ENCODE measurements at regions not wholly inside any gene's neighbourhood (a gene's known extent, or its start where the extent isn't known, plus 50 kb on each side); places are given as distances from the start of the nearest gene placed in this dataset.

- H3F3A ChIP-seq (ENCODE audit: control insufficient read depth, insufficient read depth) = no peaks in the 10 kb centered on the region
- TF ChIP-seq EZH2phosphoT487 (IDR thresholded peaks at IDR 0.05; ENCODE audit: borderline replicate concordance, low read length) = no peak
- TF ChIP-seq, protein P1, sequence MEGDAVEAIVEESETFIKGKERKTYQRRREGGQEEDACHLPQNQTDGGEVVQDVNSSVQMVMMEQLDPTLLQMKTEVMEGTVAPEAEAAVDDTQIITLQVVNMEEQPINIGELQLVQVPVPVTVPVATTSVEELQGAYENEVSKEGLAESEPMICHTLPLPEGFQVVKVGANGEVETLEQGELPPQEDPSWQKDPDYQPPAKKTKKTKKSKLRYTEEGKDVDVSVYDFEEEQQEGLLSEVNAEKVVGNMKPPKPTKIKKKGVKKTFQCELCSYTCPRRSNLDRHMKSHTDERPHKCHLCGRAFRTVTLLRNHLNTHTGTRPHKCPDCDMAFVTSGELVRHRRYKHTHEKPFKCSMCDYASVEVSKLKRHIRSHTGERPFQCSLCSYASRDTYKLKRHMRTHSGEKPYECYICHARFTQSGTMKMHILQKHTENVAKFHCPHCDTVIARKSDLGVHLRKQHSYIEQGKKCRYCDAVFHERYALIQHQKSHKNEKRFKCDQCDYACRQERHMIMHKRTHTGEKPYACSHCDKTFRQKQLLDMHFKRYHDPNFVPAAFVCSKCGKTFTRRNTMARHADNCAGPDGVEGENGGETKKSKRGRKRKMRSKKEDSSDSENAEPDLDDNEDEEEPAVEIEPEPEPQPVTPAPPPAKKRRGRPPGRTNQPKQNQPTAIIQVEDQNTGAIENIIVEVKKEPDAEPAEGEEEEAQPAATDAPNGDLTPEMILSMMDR (IDR thresholded peaks at IDR 0.05; ENCODE audit: low read depth, low read length, poor library complexity, severe bottlenecking) = no peak
- H4K20me1 ChIP-seq (ENCODE audit: control insufficient read depth, insufficient read depth, low read depth, low read length) = no peaks in the 10 kb centered on the region
- H3K27me3 ChIP-seq (ENCODE audit: control insufficient read depth, low read length) = no peaks in the 10 kb centered on the region
- no peaks in the 10 kb centered on the region for H3K9me3 ChIP-seq (ENCODE audit: control insufficient read depth, insufficient read depth, low read length)
- H3K79me2 ChIP-seq (ENCODE audit: control insufficient read depth, low read length) = no peaks in the 10 kb centered on the region
- H3K4me1 ChIP-seq (ENCODE audit: control insufficient read depth, low read length) = peaks cover 6% of the 10 kb centered on the region; the same call in 1 of the 2 replicates
- no peaks in the 10 kb centered on the region for H3K36me3 ChIP-seq (ENCODE audit: control insufficient read depth, low read length)
- no peak overlapping the region for H3K27ac ChIP-seq (ENCODE audit: low read depth, low read length)
- no peak overlapping the region for H3K4me3 ChIP-seq (ENCODE audit: low read length)
- no peaks in the 10 kb centered on the region for H3K9me2 ChIP-seq (replicated peaks; ENCODE audit: control insufficient read depth, low read length)
- no peak overlapping the region for H3K4me2 ChIP-seq (ENCODE audit: low read length)
Measured at GRCh38 chr2:8141780-8142179, 540.1 kb upstream of the ID2 start.

DNA sequence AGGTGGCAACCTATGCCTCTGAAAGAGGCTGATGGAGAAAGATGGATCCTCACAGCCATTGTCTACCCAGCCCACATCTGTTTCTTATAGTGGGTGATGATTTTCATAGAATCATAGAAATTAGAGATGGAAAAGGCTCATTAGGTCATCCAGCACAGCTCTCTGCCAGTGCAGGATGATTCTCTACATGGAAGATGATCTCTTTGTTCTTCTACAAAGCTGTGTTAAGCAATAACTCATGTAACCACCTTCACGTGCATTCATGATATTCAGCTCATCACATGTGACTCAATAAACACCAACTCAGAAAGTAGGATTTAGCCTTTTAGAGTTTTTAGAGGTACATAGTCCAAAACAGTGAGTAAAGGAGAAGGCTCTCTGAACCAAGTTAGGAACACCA, 539.4 kb upstream of the ID2 start:
- Histone ChIP-seq H3F3A (ENCODE audit: control insufficient read depth, insufficient read depth) (no peaks in the 10 kb centered on the region), H3K9me2 (replicated peaks; ENCODE audit: control insufficient read depth, low read length) (no peaks in the 10 kb centered on the region), H3K27ac (ENCODE audit: low read depth, low read length) (no peak overlapping the region), H3K4me2 (ENCODE audit: low read length) (no peak overlapping the region), H4K20me1 (ENCODE audit: control insufficient read depth, insufficient read depth, low read depth, low read length) (no peaks in the 10 kb centered on the region), H3K36me3 (ENCODE audit: control insufficient read depth, low read length) (no peaks in the 10 kb centered on the region), H3K4me3 (ENCODE audit: low read length) (no peak overlapping the region), H3K9me3 (ENCODE audit: control insufficient read depth, insufficient read depth, low read length) (no peaks in the 10 kb centered on the region), H3K27me3 (ENCODE audit: control insufficient read depth, low read length) (no peaks in the 10 kb centered on the region), H3K4me1 (ENCODE audit: control insufficient read depth, low read length) (peaks cover 6% of the 10 kb centered on the region; the same call in 1 of the 2 replicates), H3K79me2 (ENCODE audit: control insufficient read depth, low read length) (no peaks in the 10 kb centered on the region)
- TF ChIP-seq, protein P1 (IDR thresholded peaks at IDR 0.05; ENCODE audit: low read depth, low read length, poor library complexity, severe bottlenecking) = no peak
- no peak for TF ChIP-seq EZH2phosphoT487 (IDR thresholded peaks at IDR 0.05; ENCODE audit: borderline replicate concordance, low read length)

DNA sequence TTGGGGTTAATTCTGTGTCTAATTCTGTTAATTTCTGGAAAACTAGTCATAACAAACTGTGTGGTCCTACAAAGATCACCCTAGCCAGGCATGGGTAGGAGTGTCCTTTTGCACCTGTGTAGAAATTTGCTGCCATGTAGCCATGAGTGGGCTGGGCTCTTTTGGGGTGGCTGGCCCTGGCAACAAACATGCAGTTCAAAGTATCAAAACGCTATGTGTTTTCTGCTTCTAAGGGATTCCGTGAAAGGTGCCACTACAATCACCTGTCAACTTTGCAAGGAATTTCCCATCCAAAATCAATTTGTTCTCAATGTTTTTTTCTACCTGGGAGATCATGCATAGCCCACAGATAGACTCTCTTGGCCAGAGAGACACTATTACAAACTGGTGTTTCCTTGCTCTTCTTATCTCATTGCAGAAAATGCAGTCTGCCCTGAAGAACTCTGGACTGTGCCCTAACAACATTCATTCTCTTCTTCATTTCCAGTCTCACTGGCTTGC, 537.7 kb upstream of the ID2 start:
- no peaks in the 10 kb centered on the region for H4K20me1 ChIP-seq (ENCODE audit: control insufficient read depth, insufficient read depth, low read depth, low read length)
- H3K79me2 ChIP-seq (ENCODE audit: control insufficient read depth, low read length) = no peaks in the 10 kb centered on the region

More for the DNA sequence above, 537.7 kb upstream of the ID2 start:
- TF ChIP-seq, protein P1 (IDR thresholded peaks at IDR 0.05; ENCODE audit: low read depth, low read length, poor library complexity, severe bottlenecking) = no peak
- TF ChIP-seq EZH2phosphoT487 (IDR thresholded peaks at IDR 0.05; ENCODE audit: borderline replicate concordance, low read length) = no peak
- peaks cover 6% of the 10 kb centered on the region; the same call in 1 of the 2 replicates for H3K4me1 ChIP-seq (ENCODE audit: control insufficient read depth, low read length)
- H3K27ac ChIP-seq (ENCODE audit: low read depth, low read length) = no peak overlapping the region
- H3K4me2 ChIP-seq (ENCODE audit: low read length) = no peak overlapping the region
- no peak overlapping the region for H3K4me3 ChIP-seq (ENCODE audit: low read length)
- H3F3A ChIP-seq (ENCODE audit: control insufficient read depth, insufficient read depth) = no peaks in the 10 kb centered on the region
- H3K9me2 ChIP-seq (replicated peaks; ENCODE audit: control insufficient read depth, low read length) = no peaks in the 10 kb centered on the region
- no peaks in the 10 kb centered on the region for H3K36me3 ChIP-seq (ENCODE audit: control insufficient read depth, low read length)
- no peaks in the 10 kb centered on the region for H3K9me3 ChIP-seq (ENCODE audit: control insufficient read depth, insufficient read depth, low read length)
- no peaks in the 10 kb centered on the region for H3K27me3 ChIP-seq (ENCODE audit: control insufficient read depth, low read length)

All from DOHH2 (cell line).